DOHH2 (cell line): ENCODE measurements at regions not wholly inside any gene's neighbourhood (a gene's known extent, or its start where the extent isn't known, plus 50 kb on each side); places are given as distances from the start of the nearest gene placed in this dataset.

ENCODE experiments used
- H3F3A ChIP-seq: fragments of 200-600 bp; sonication (generic), shearing (Covaris generic); 2 replicates; pipeline ENCODE4 v1.6.0; 2016; ENCODE audit warnings: antibody characterized with exemption, mild to moderate bottlenecking; ENCODE audit not compliant: control insufficient read depth, insufficient read depth
- H3K27ac ChIP-seq: fragments of 200-600 bp; sonication (generic); 2 replicates; pipeline ENCODE4 v1.5.1; 2014; ENCODE audit warnings: low read depth, mild to moderate bottlenecking, low read length, moderate library complexity
- H3K27me3 ChIP-seq: fragments of 200-600 bp; sonication (generic); 2 replicates; pipeline ENCODE4 v1.6.1; 2014; ENCODE audit warnings: mild to moderate bottlenecking, low read length, mixed read lengths; ENCODE audit not compliant: control insufficient read depth
- H3K36me3 ChIP-seq: fragments of 200-600 bp; sonication (generic); 2 replicates; pipeline ENCODE4 v1.6.1; 2014; ENCODE audit warnings: mild to moderate bottlenecking, low read length, moderate library complexity, mixed read lengths; ENCODE audit not compliant: control insufficient read depth
- H3K4me1 ChIP-seq: fragments of 200-600 bp; sonication (generic); 2 replicates; pipeline ENCODE4 v1.6.1; 2014; ENCODE audit warnings: mild to moderate bottlenecking, low read length, mixed read lengths; ENCODE audit not compliant: control insufficient read depth
- H3K4me2 ChIP-seq: fragments of 200-600 bp; sonication (generic); 2 replicates; pipeline ENCODE4 v1.6.0; 2014; ENCODE audit warnings: mild to moderate bottlenecking, low read length, moderate library complexity
- H3K4me3 ChIP-seq: fragments of 200-600 bp; sonication (generic); 2 replicates; pipeline ENCODE4 v1.5.1; 2014; ENCODE audit warnings: mild to moderate bottlenecking, low read length, mixed read lengths
- H3K79me2 ChIP-seq: fragments of 200-600 bp; sonication (generic); 2 replicates; pipeline ENCODE4 v1.6.1; 2014; ENCODE audit warnings: mild to moderate bottlenecking, low read length, mixed read lengths; ENCODE audit not compliant: control insufficient read depth
- H3K9me2 ChIP-seq: fragments of 200-600 bp; sonication (generic); replicated peaks from 2 replicates; pipeline ENCODE4 v1.6.1; 2014; ENCODE audit warnings: mild to moderate bottlenecking, low read length, mixed read lengths; ENCODE audit not compliant: control insufficient read depth
- H3K9me3 ChIP-seq: fragments of 200-600 bp; sonication (generic); 2 replicates; pipeline ENCODE4 v1.6.1; 2014; ENCODE audit warnings: antibody characterized with exemption, low read length, mixed read lengths; ENCODE audit not compliant: control insufficient read depth, insufficient read depth
- H4K20me1 ChIP-seq: fragments of 200-600 bp; sonication (generic); 2 replicates; pipeline ENCODE4 v1.6.0; 2014; ENCODE audit warnings: low read depth, mild to moderate bottlenecking, antibody characterized with exemption, low read length, moderate library complexity; ENCODE audit not compliant: control insufficient read depth, insufficient read depth
- CTCF ChIP-seq: fragments of 200-600 bp; sonication (generic); IDR thresholded peaks from one replicate; pipeline ENCODE4 v1.5.1; 2014; ENCODE audit warnings: antibody characterized with exemption, mild to moderate bottlenecking, low read depth, low read length; ENCODE audit not compliant: poor library complexity, severe bottlenecking
- EZH2phosphoT487 ChIP-seq: fragments of 200-600 bp; sonication (generic); IDR thresholded peaks from 2 replicates; pipeline ENCODE4 v1.6.1; 2017; ENCODE audit warnings: borderline replicate concordance, mild to moderate bottlenecking, antibody characterized with exemption, low read length, moderate library complexity, mixed read lengths

GRCh38 chr20:21004386-21005076 lies 101.6 kb downstream of the LINC00237 start:
- Histone ChIP-seq H4K20me1 (no peaks in the 10 kb centered on the region), H3F3A (no peaks in the 10 kb centered on the region), H3K4me3 (no peak overlapping the region), H3K4me1 (no peaks in the 10 kb centered on the region), H3K4me2 (no peak overlapping the region), H3K36me3 (no peaks in the 10 kb centered on the region), H3K27ac (no peak overlapping the region), H3K9me2 (no peaks in the 10 kb centered on the region), H3K79me2 (no peaks in the 10 kb centered on the region), H3K27me3 (no peaks in the 10 kb centered on the region), H3K9me3 (no peaks in the 10 kb centered on the region)
- TF ChIP-seq EZH2phosphoT487 = no peak

GRCh38 chr20:21003902-21004301 lies 102.3 kb downstream of the LINC00237 start:
- Histone ChIP-seq H3K4me2 (no peak overlapping the region), H3K9me3 (no peaks in the 10 kb centered on the region), H3K79me2 (no peaks in the 10 kb centered on the region), H3K4me3 (no peak overlapping the region), H3K27me3 (no peaks in the 10 kb centered on the region), H4K20me1 (no peaks in the 10 kb centered on the region), H3K27ac (no peak overlapping the region), H3F3A (no peaks in the 10 kb centered on the region), H3K36me3 (no peaks in the 10 kb centered on the region), H3K4me1 (no peaks in the 10 kb centered on the region), H3K9me2 (no peaks in the 10 kb centered on the region)
- TF ChIP-seq EZH2phosphoT487 (no peak), CTCF (no peak)

- no peaks in the 10 kb centered on the region for H4K20me1 ChIP-seq
- no peak for TF ChIP-seq EZH2phosphoT487
- no peak for TF ChIP-seq CTCF
- H3K9me2 ChIP-seq = no peaks in the 10 kb centered on the region
- H3K4me1 ChIP-seq = no peaks in the 10 kb centered on the region
- no peak overlapping the region for H3K27ac ChIP-seq
- H3K79me2 ChIP-seq = no peaks in the 10 kb centered on the region
- H3F3A ChIP-seq = no peaks in the 10 kb centered on the region
- no peak overlapping the region for H3K4me2 ChIP-seq
- no peak overlapping the region for H3K4me3 ChIP-seq
- no peaks in the 10 kb centered on the region for H3K9me3 ChIP-seq
- no peaks in the 10 kb centered on the region for H3K27me3 ChIP-seq
- no peaks in the 10 kb centered on the region for H3K36me3 ChIP-seq
These were observed 103.7 kb downstream of the LINC00237 start for GRCh38 chr20:21002486-21002885.

GRCh38 chr20:20993372-20993771 lies 112.8 kb downstream of the LINC00237 start:
- no peak overlapping the region for H3K4me3 ChIP-seq
- TF ChIP-seq EZH2phosphoT487 = no peak
- TF ChIP-seq CTCF = no peak
- H3F3A ChIP-seq = no peaks in the 10 kb centered on the region
- no peaks in the 10 kb centered on the region for H3K9me2 ChIP-seq
- H3K79me2 ChIP-seq = no peaks in the 10 kb centered on the region
- H3K27ac ChIP-seq = no peak overlapping the region
- H3K4me1 ChIP-seq = no peaks in the 10 kb centered on the region
- H3K4me2 ChIP-seq = no peak overlapping the region
- no peaks in the 10 kb centered on the region for H4K20me1 ChIP-seq
- no peaks in the 10 kb centered on the region for H3K36me3 ChIP-seq
- H3K27me3 ChIP-seq = no peaks in the 10 kb centered on the region
- H3K9me3 ChIP-seq = no peaks in the 10 kb centered on the region
